ENCODE measurements at regions not wholly inside any gene's neighbourhood (a gene's known extent, or its start where the extent isn't known, plus 50 kb on each side); places are given as distances from the start of the nearest gene placed in this dataset.

DNA sequence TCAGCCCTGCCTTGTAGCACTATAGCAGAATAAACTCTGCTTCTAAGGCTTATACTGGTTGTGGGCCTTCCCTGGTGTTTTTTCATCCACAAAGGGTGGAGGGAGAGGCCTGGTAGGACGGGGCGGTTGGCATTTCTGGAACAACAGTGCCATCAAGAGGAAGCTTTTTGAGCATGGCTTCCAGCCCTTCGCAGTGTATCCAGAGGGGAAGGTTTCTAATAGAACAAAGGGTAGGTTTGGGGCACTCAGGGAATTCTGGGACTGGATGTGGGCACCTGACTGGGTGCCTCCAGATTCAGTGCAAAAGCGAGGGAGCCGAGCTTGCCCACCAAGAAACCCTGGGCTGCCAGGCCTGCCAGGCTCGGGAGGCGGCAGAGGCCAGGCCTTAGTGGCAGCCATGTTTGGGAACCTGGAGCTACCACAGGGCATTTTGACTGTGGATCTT lies 229.6 kb upstream of the AGTR2 start (continued):
- TF ChIP-seq MED13 (CRISPR knock-in tag; IDR thresholded peaks at IDR 0.05) (no peak), TEAD3 (CRISPR knock-in tag; optimal IDR thresholded peaks at IDR 0.05; ENCODE audit: borderline replicate concordance) (peak; percentile 5), SMYD3 (CRISPR knock-in tag; IDR thresholded peaks at IDR 0.05) (no peak), ZFX (CRISPR knock-in tag; IDR thresholded peaks at IDR 0.05; ENCODE audit: low read depth) (peak; percentile 78), ZNF432 (CRISPR knock-in tag; IDR thresholded peaks at IDR 0.05; ENCODE audit: borderline replicate concordance) (no peak), KLF12 (CRISPR knock-in tag; IDR thresholded peaks at IDR 0.05; ENCODE audit: borderline replicate concordance) (no peak), ARID5B (CRISPR knock-in tag; IDR thresholded peaks at IDR 0.05) (peak; percentile 55), SRSF1 (optimal IDR thresholded peaks at IDR 0.05; ENCODE audit: low read depth, low read length) (no peak), GPBP1L1 (CRISPR knock-in tag; IDR thresholded peaks at IDR 0.05) (no peak), PATZ1 (CRISPR knock-in tag; IDR thresholded peaks at IDR 0.05) (no peak), ZC3H13 (CRISPR knock-in tag; IDR thresholded peaks at IDR 0.05) (no peak), HINFP (CRISPR knock-in tag; IDR thresholded peaks at IDR 0.05; ENCODE audit: low read depth) (no peak), MBNL3 (CRISPR knock-in tag; conservative IDR thresholded peaks at IDR 0.05) (no peak), SAP130 (CRISPR knock-in tag; IDR thresholded peaks at IDR 0.05; ENCODE audit: low read depth) (0 out of 2 replicates have a peak, but pooled peaks have one; percentile 27), STAG1 (CRISPR knock-in tag; IDR thresholded peaks at IDR 0.05) (peak; percentile 77), SP140L (CRISPR knock-in tag; IDR thresholded peaks at IDR 0.05; ENCODE audit: borderline replicate concordance) (no peak)
- TF ChIP-seq, protein P1, sequence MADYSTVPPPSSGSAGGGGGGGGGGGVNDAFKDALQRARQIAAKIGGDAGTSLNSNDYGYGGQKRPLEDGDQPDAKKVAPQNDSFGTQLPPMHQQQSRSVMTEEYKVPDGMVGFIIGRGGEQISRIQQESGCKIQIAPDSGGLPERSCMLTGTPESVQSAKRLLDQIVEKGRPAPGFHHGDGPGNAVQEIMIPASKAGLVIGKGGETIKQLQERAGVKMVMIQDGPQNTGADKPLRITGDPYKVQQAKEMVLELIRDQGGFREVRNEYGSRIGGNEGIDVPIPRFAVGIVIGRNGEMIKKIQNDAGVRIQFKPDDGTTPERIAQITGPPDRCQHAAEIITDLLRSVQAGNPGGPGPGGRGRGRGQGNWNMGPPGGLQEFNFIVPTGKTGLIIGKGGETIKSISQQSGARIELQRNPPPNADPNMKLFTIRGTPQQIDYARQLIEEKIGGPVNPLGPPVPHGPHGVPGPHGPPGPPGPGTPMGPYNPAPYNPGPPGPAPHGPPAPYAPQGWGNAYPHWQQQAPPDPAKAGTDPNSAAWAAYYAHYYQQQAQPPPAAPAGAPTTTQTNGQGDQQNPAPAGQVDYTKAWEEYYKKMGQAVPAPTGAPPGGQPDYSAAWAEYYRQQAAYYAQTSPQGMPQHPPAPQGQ (CRISPR knock-in tag; IDR thresholded peaks at IDR 0.05; ENCODE audit: borderline replicate concordance): no peak
- TF ChIP-seq, protein P2, sequence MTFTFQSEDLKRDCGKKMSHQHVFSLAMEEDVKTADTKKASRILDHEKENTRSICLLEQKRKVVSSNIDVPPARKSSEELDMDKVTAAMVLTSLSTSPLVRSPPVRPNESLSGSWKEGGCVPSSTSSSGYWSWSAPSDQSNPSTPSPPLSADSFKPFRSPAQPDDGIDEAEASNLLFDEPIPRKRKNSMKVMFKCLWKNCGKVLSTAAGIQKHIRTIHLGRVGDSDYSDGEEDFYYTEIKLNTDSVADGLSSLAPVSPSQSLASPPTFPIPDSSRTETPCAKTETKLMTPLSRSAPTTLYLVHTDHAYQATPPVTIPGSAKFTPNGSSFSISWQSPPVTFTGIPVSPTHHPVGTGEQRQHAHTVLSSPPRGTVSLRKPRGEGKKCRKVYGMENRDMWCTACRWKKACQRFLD (CRISPR knock-in tag; IDR thresholded peaks at IDR 0.05; ENCODE audit: borderline replicate concordance): no peak
